OCI-LY7 (cell line): ENCODE measurements at regions not wholly inside any gene's neighbourhood (a gene's known extent, or its start where the extent isn't known, plus 50 kb on each side); places are given as distances from the start of the nearest gene placed in this dataset.

Experiments used
- CTCF ChIP-seq: fragments of 200-600 bp; sonication (generic); conservative IDR thresholded peaks from 2 replicates; pipeline ENCODE4 v1.5.1; 2014; ENCODE audit warnings: mild to moderate bottlenecking, antibody characterized with exemption, low read length, moderate library complexity, mixed read lengths
- EZH2phosphoT487 ChIP-seq: fragments of 200-600 bp; sonication (generic); IDR thresholded peaks from 2 replicates; pipeline ENCODE4 v1.6.1; 2018; ENCODE audit warnings: low read depth, borderline replicate concordance, mild to moderate bottlenecking, mixed run types, antibody characterized with exemption, low read length, moderate library complexity, mixed read lengths

- TF ChIP-seq CTCF: no peak
- TF ChIP-seq EZH2phosphoT487: no peak
Measured at GRCh38 chr13:47890146-47890814, 110.8 kb downstream of the SUCLA2 start.
